CD14-positive monocyte (primary cell): ENCODE measurements at regions not wholly inside any gene's neighbourhood (a gene's known extent, or its start where the extent isn't known, plus 50 kb on each side); places are given as distances from the start of the nearest gene placed in this dataset.

Experiments
- DNase-seq, 3 donors: peaks; one replicate each; pipeline ENCODE4 v3.0.0-alpha.2; 2011 to 2022
- H2AFZ ChIP-seq: 2 replicates; pipeline ENCODE4 v1.6.0; 2012; ENCODE audit warnings: mild to moderate bottlenecking, low read depth, low read length, inconsistent platforms; ENCODE audit not compliant: insufficient read depth, poor library complexity, severe bottlenecking
- H3K27ac ChIP-seq, 2 donors: 1 replicate in 1 of 2; 2 replicates in 1 of 2; pipeline ENCODE4 v1.5.1; 2012 to 2013; ENCODE audit warnings: low read length in 2 of 2, control low read depth in 1 of 2, inconsistent platforms in 1 of 2, low read depth in 1 of 2, mild to moderate bottlenecking in 1 of 2
- H3K27me3 ChIP-seq, 2 donors: one replicate each; pipeline versions ENCODE4 v1.6.0 to v1.6.1; 2011 to 2013; ENCODE audit warnings: low read length in 2 of 2; ENCODE audit not compliant: control insufficient read depth in 2 of 2, insufficient read depth in 2 of 2
- H3K36me3 ChIP-seq, 2 donors: replicated peaks in 1 of 2; 1 replicate in 1 of 2; 2 replicates in 1 of 2; pipeline versions ENCODE4 v1.5.1 to v1.6.1; 2012 to 2013; ENCODE audit warnings: low read length in 2 of 2, control low read depth in 1 of 2, inconsistent platforms in 1 of 2, mild to moderate bottlenecking in 1 of 2; ENCODE audit not compliant: insufficient read depth in 2 of 2, control insufficient read depth in 1 of 2
- H3K4me1 ChIP-seq, 2 donors: 1 replicate in 1 of 2; 2 replicates in 1 of 2; pipeline versions ENCODE4 v1.5.1 to v1.6.1; 2012 to 2013; ENCODE audit warnings: low read length in 2 of 2, control low read depth in 1 of 2, inconsistent platforms in 1 of 2, mild to moderate bottlenecking in 1 of 2, moderate library complexity in 1 of 2; ENCODE audit not compliant: insufficient read depth in 2 of 2, control insufficient read depth in 1 of 2
- H3K4me2 ChIP-seq: replicated peaks from 2 replicates; pipeline ENCODE3; 2012; ENCODE audit warnings: low read length, moderate library complexity, mild to moderate bottlenecking; ENCODE audit not compliant: poor library complexity, severe bottlenecking; ENCODE audit errors: extremely low read depth
- H3K4me3 ChIP-seq, 3 experiments: fragments of 200-600 bp in 1 of 3; sonication (generic) in 1 of 3; replicated peaks in 1 of 3; 1 replicate in 2 of 3; 2 replicates in 1 of 3; pipeline ENCODE4 v1.5.1; 2011 to 2013; ENCODE audit warnings: low read length in 3 of 3, mild to moderate bottlenecking in 3 of 3, control low read depth in 2 of 3, low read depth in 2 of 3, inconsistent platforms in 1 of 3, moderate library complexity in 1 of 3
- H3K79me2 ChIP-seq: 2 replicates; pipeline ENCODE4 v1.6.0; 2012; ENCODE audit warnings: mild to moderate bottlenecking, control low read depth, inconsistent platforms, low read length, moderate library complexity; ENCODE audit not compliant: insufficient read depth
- H3K9ac ChIP-seq: 2 replicates; pipeline ENCODE4 v1.6.0; 2017; ENCODE audit warnings: low read length, mild to moderate bottlenecking; ENCODE audit not compliant: insufficient read depth, poor library complexity, severe bottlenecking
- H3K9me3 ChIP-seq, 2 donors: replicated peaks in 1 of 2; 1 replicate in 1 of 2; 2 replicates in 1 of 2; pipeline versions ENCODE4 v1.5.1 to v1.6.1; 2012 to 2013; ENCODE audit warnings: low read length in 2 of 2, control low read depth in 1 of 2; ENCODE audit not compliant: control insufficient read depth in 1 of 2, insufficient read depth in 1 of 2
- H4K20me1 ChIP-seq: 2 replicates; pipeline ENCODE4 v1.6.0; 2012; ENCODE audit warnings: mild to moderate bottlenecking, low read length, control low read depth, moderate library complexity; ENCODE audit not compliant: insufficient read depth
- H3K27ac Mint-ChIP-seq, 7 donors: one replicate each; pipeline ENCODE4 v1.8.0; 2020; ENCODE audit warnings: mild to moderate bottlenecking in 7 of 7, mixed read lengths in 7 of 7, moderate library complexity in 6 of 7, inconsistent platforms in 2 of 7
- H3K27me3 Mint-ChIP-seq, 3 donors: one replicate each; pipeline ENCODE4 v1.8.0; 2021 to 2022; ENCODE audit warnings: low read depth in 3 of 3, mild to moderate bottlenecking in 3 of 3, mixed read lengths in 3 of 3, moderate library complexity in 3 of 3, inconsistent platforms in 1 of 3
- H3K36me3 Mint-ChIP-seq, 2 donors: one replicate each; pipeline ENCODE4 v1.8.0; 2020; ENCODE audit warnings: mixed read lengths in 2 of 2, inconsistent platforms in 1 of 2, mild to moderate bottlenecking in 1 of 2
- H3K4me1 Mint-ChIP-seq: one replicate; pipeline ENCODE4 v1.8.0; 2020; ENCODE audit warnings: mild to moderate bottlenecking, mixed read lengths
- H3K4me3 Mint-ChIP-seq, 2 donors: one replicate each; pipeline ENCODE4 v1.8.0; 2020; ENCODE audit warnings: mild to moderate bottlenecking in 2 of 2, mixed read lengths in 2 of 2, moderate library complexity in 1 of 2
- H3K9me3 Mint-ChIP-seq, 7 donors: one replicate each; pipeline ENCODE4 v1.8.0; 2020 to 2022; ENCODE audit warnings: mixed read lengths in 7 of 7, mild to moderate bottlenecking in 6 of 7, moderate library complexity in 6 of 7, inconsistent platforms in 2 of 7
- WGBS: methylation state at CpG from one replicate; pipeline ENCODE4 v1.1.5; 2013; ENCODE audit warnings: missing lambda C conversion rate; ENCODE audit not compliant: insufficient coverage; 5-methylcytosine and 5-hydroxymethylcytosine counted together
- intact Hi-C, 2 donors: fragments of 100-400 bp; cut with micrococcal nuclease; formaldehyde crosslinking; loops; one replicate each; pipeline versions ENCODE4 v1.15.0 to v1.15.1; 2023
- TF ChIP-seq, protein P1 (sequence below): fragments of 200-600 bp; IDR thresholded peaks from one replicate; pipeline ENCODE4 v1.8.0; 2022; ENCODE audit warnings: antibody characterized with exemption, mild to moderate bottlenecking

DNA sequence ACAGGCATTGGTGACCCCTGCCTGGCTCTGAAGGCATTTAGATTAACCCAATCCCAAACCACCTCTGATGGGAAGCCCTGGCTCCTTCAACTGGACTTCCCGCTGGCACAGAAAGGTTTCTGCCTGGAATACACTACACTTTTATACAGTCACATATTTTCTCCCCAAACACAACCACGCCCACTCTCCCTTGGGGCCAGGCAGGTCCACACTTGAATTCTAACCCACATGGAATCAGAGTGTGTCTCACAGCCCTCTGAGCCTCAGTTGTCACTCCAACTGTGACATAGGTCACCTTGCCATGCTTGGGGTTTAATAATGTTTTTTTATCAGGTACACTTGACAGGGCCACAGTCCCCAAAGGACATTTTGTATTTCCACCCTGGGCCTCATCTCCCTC, 368.6 kb downstream of the BCL11B start:
- no peak overlapping the region for H3K27ac Mint-ChIP-seq
- peaks cover 0 to 9% (median 2%) of the 10 kb centered on the region in 7 donors for H3K9me3 Mint-ChIP-seq
- TF ChIP-seq, protein P1, sequence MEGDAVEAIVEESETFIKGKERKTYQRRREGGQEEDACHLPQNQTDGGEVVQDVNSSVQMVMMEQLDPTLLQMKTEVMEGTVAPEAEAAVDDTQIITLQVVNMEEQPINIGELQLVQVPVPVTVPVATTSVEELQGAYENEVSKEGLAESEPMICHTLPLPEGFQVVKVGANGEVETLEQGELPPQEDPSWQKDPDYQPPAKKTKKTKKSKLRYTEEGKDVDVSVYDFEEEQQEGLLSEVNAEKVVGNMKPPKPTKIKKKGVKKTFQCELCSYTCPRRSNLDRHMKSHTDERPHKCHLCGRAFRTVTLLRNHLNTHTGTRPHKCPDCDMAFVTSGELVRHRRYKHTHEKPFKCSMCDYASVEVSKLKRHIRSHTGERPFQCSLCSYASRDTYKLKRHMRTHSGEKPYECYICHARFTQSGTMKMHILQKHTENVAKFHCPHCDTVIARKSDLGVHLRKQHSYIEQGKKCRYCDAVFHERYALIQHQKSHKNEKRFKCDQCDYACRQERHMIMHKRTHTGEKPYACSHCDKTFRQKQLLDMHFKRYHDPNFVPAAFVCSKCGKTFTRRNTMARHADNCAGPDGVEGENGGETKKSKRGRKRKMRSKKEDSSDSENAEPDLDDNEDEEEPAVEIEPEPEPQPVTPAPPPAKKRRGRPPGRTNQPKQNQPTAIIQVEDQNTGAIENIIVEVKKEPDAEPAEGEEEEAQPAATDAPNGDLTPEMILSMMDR = no peak
- Histone ChIP-seq H2AFZ (no peak overlapping the region), H3K79me2 (no peaks in the 10 kb centered on the region), H3K4me2 (no peak overlapping the region), H3K36me3 (no peaks in the 10 kb centered on the region), H3K9ac (no peak overlapping the region), H4K20me1 (no peaks in the 10 kb centered on the region), H3K9me3 (peaks cover 0 to 4% of the 10 kb centered on the region in 2 donors), H3K27ac (no peak overlapping the region), H3K4me1 (no peaks in the 10 kb centered on the region), H3K4me3 (no peak overlapping the region), H3K27me3 (no peaks in the 10 kb centered on the region)
- H3K4me1 Mint-ChIP-seq = no peaks in the 10 kb centered on the region
- no peaks in the 10 kb centered on the region for H3K36me3 Mint-ChIP-seq
- H3K4me3 Mint-ChIP-seq = no peak overlapping the region
- peaks cover 0 to 18% (median 0%) of the 10 kb centered on the region in 3 donors for H3K27me3 Mint-ChIP-seq
- 87% methylated on average over 2 of the region's 2 CpGs for WGBS
- intact Hi-C loops = no loop called here
- no peak for DNase-seq

DNA sequence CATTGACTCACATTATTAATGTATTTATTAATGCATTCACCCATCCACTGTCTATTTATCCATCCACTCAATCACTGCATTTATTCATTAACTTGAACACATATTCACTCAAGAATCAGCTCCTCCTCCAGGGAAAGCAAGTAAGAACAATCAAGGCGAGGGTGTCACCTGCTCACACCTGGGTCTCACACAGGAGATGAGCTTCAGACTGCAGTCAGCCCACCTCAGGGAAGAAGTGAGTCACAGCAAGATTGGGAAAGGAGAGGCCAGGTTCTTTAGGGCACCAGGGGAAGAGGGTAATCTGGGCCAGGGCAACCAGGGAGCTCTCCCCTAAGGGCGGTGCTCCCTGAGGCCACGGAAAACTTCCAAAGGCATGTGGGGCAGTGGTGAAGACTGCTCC, 367.3 kb downstream of the BCL11B start:
- intact Hi-C loops = no loop called here
- Histone ChIP-seq H3K4me3 (no peak overlapping the region), H3K4me2 (no peak overlapping the region), H3K9ac (no peak overlapping the region), H3K4me1 (no peaks in the 10 kb centered on the region), H4K20me1 (no peaks in the 10 kb centered on the region), H2AFZ (no peak overlapping the region), H3K79me2 (no peaks in the 10 kb centered on the region), H3K9me3 (no peaks in the 10 kb centered on the region), H3K27me3 (no peaks in the 10 kb centered on the region), H3K36me3 (no peaks in the 10 kb centered on the region), H3K27ac (no peak overlapping the region)
- H3K4me3 Mint-ChIP-seq = no peak overlapping the region
- WGBS = 86% methylated on average over 3 of the region's 3 CpGs
- no peak overlapping the region for H3K27ac Mint-ChIP-seq
- H3K9me3 Mint-ChIP-seq = peaks cover 0 to 7% (median 0%) of the 10 kb centered on the region in 7 donors
- H3K4me1 Mint-ChIP-seq = no peaks in the 10 kb centered on the region
- H3K27me3 Mint-ChIP-seq = peaks cover 0 to 19% (median 2%) of the 10 kb centered on the region in 3 donors
- TF ChIP-seq, protein P1 = no peak
- no peak for DNase-seq
- no peaks in the 10 kb centered on the region for H3K36me3 Mint-ChIP-seq
